ENCODE measurements at regions not wholly inside any gene's neighbourhood (a gene's known extent, or its start where the extent isn't known, plus 50 kb on each side); places are given as distances from the start of the nearest gene placed in this dataset.

DNA sequence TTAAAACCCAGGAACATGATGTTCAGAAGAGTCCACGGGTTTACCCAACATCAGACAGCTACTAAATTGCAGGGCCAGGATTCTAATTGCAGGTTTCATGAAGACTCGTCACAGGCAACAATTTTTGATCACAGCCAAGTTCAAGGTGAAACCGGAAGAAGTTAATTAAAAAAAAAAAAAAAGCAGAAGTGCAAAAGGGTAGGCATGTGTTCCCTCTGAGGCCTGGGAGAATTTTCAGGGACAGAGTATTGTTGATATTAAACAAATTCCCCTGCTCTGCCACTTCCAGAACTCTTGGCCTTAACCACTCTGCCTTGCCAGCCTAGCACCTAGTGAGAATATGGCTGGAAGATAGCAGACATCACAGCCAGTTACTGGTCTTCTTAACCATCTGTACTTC, 99.4 kb upstream of the TRIB2 start:
- TF ChIP-seq, protein P1, sequence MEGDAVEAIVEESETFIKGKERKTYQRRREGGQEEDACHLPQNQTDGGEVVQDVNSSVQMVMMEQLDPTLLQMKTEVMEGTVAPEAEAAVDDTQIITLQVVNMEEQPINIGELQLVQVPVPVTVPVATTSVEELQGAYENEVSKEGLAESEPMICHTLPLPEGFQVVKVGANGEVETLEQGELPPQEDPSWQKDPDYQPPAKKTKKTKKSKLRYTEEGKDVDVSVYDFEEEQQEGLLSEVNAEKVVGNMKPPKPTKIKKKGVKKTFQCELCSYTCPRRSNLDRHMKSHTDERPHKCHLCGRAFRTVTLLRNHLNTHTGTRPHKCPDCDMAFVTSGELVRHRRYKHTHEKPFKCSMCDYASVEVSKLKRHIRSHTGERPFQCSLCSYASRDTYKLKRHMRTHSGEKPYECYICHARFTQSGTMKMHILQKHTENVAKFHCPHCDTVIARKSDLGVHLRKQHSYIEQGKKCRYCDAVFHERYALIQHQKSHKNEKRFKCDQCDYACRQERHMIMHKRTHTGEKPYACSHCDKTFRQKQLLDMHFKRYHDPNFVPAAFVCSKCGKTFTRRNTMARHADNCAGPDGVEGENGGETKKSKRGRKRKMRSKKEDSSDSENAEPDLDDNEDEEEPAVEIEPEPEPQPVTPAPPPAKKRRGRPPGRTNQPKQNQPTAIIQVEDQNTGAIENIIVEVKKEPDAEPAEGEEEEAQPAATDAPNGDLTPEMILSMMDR (conservative IDR thresholded peaks at IDR 0.05; ENCODE audit: low read length) = no peak
- TF ChIP-seq EZH2phosphoT487 (IDR thresholded peaks at IDR 0.05; ENCODE audit: borderline replicate concordance, low read depth, low read length) = no peak
